Right lobe of liver (tissue), 4 donors: ENCODE measurements at regions not wholly inside any gene's neighbourhood (a gene's known extent, or its start where the extent isn't known, plus 50 kb on each side); places are given as distances from the start of the nearest gene placed in this dataset.

Source experiments
- POLR2A ChIP-seq: fragments of 450-650 bp; IDR thresholded peaks from one replicate; pipeline ENCODE4 v1.6.1; 2017; ENCODE audit warnings: antibody characterized with exemption, mild to moderate bottlenecking
- TF ChIP-seq, protein P1 (sequence below), 4 donors: fragments of 200-600 bp in 3 of 4; fragments of 450-650 bp in 1 of 4; IDR thresholded peaks; one replicate each; pipeline versions ENCODE4 v1.5.1 to v1.8.0; 2016 to 2022; ENCODE audit warnings: antibody characterized with exemption in 4 of 4, mild to moderate bottlenecking in 2 of 4
- donor health status: DM: no; HTN: no; CAD: no.
- donor health status: DM: no; HTN: no; CAD: no.
- donor health status: DM: no; HTN: yes; CAD: no.

DNA sequence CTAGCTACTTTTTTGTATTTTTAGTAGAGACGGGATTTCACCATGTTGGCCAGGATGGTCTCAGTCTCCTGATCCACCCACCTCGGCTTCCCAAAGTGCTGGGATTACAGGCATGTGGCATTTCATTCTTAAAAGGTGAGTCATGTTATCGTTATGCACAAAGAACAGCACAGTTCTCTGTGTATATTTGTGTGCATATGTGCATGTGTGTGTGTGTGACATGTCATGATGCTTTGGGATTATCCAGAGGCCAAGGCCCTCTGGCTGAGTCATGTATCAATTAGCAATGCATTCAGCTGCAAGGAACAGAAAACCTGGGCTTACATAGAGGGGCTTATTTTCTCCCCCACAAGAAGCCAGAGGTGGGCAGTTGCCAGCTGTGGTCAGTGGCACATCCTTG lies 301.7 kb upstream of the KAZN start:
- TF ChIP-seq, protein P1, sequence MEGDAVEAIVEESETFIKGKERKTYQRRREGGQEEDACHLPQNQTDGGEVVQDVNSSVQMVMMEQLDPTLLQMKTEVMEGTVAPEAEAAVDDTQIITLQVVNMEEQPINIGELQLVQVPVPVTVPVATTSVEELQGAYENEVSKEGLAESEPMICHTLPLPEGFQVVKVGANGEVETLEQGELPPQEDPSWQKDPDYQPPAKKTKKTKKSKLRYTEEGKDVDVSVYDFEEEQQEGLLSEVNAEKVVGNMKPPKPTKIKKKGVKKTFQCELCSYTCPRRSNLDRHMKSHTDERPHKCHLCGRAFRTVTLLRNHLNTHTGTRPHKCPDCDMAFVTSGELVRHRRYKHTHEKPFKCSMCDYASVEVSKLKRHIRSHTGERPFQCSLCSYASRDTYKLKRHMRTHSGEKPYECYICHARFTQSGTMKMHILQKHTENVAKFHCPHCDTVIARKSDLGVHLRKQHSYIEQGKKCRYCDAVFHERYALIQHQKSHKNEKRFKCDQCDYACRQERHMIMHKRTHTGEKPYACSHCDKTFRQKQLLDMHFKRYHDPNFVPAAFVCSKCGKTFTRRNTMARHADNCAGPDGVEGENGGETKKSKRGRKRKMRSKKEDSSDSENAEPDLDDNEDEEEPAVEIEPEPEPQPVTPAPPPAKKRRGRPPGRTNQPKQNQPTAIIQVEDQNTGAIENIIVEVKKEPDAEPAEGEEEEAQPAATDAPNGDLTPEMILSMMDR (IDR thresholded peaks at IDR 0.05): no peak
- no peak for TF ChIP-seq POLR2A
